ENCODE measurements at regions not wholly inside any gene's neighbourhood (a gene's known extent, or its start where the extent isn't known, plus 50 kb on each side); places are given as distances from the start of the nearest gene placed in this dataset.

- TF ChIP-seq CSRNP3 (CRISPR knock-in tag; IDR thresholded peaks at IDR 0.05) (no peak), ARNTL (CRISPR knock-in tag; IDR thresholded peaks at IDR 0.05; ENCODE audit: borderline replicate concordance, low read depth) (no peak), ZC3H10 (CRISPR knock-in tag; IDR thresholded peaks at IDR 0.05) (no peak), TSHZ2 (CRISPR knock-in tag; IDR thresholded peaks at IDR 0.05) (no peak), SNAI2 (CRISPR knock-in tag; IDR thresholded peaks at IDR 0.05) (no peak), ZNF70 (CRISPR knock-in tag; IDR thresholded peaks at IDR 0.05) (no peak)
Measured at GRCh38 chr22:47616396-47617020, 854.1 kb downstream of the TBC1D22A start (continued).

- TF ChIP-seq CSDC2 (CRISPR knock-in tag; IDR thresholded peaks at IDR 0.05) (no peak), ESRRG (CRISPR knock-in tag; IDR thresholded peaks at IDR 0.05) (no peak), ZNF70 (CRISPR knock-in tag; IDR thresholded peaks at IDR 0.05) (no peak), GLIS3 (CRISPR knock-in tag; IDR thresholded peaks at IDR 0.05) (no peak), BACH2 (CRISPR knock-in tag; IDR thresholded peaks at IDR 0.05; ENCODE audit: borderline replicate concordance) (no peak), OSR1 (CRISPR knock-in tag; IDR thresholded peaks at IDR 0.05) (no peak), CSRNP3 (CRISPR knock-in tag; IDR thresholded peaks at IDR 0.05) (no peak), ZFP3 (CRISPR knock-in tag; IDR thresholded peaks at IDR 0.05) (no peak), PATZ1 (CRISPR knock-in tag; IDR thresholded peaks at IDR 0.05; ENCODE audit: borderline replicate concordance) (no peak), TSHZ2 (CRISPR knock-in tag; IDR thresholded peaks at IDR 0.05) (no peak), CREB5 (CRISPR knock-in tag; IDR thresholded peaks at IDR 0.05; ENCODE audit: low read depth) (no peak), ZNF8 (CRISPR knock-in tag; IDR thresholded peaks at IDR 0.05) (no peak), ISL1 (CRISPR knock-in tag; IDR thresholded peaks at IDR 0.05) (no peak), ZC3H10 (CRISPR knock-in tag; IDR thresholded peaks at IDR 0.05) (no peak), ZFP30 (CRISPR knock-in tag; IDR thresholded peaks at IDR 0.05) (no peak), TOX (CRISPR knock-in tag; IDR thresholded peaks at IDR 0.05; ENCODE audit: borderline replicate concordance) (no peak), POU6F1 (CRISPR knock-in tag; IDR thresholded peaks at IDR 0.05; ENCODE audit: borderline replicate concordance, low read depth) (no peak)
- no peak for ATAC-seq
Measured at GRCh38 chr22:47615051-47615450, 852.6 kb downstream of the TBC1D22A start.

Data from SK-N-SH treated with all-trans-retinoic acid at 6 μM for 48 hours (cell line).